GM19397 (cell line): ENCODE measurements at regions not wholly inside any gene's neighbourhood (a gene's known extent, or its start where the extent isn't known, plus 50 kb on each side); places are given as distances from the start of the nearest gene placed in this dataset.

ENCODE experiments used
- ATAC-seq: cut with Tn5 transposase; IDR thresholded peaks from one replicate; pipeline ENCODE4 v1.9.1; 2021; ENCODE audit warnings: mild to moderate bottlenecking, moderate library complexity; ENCODE audit not compliant: unreplicated experiment

GRCh38 chr7:86914551-86914950 is 144.9 kb downstream of the ELAPOR2 start:
- ATAC-seq, result no peak
